LNCaP clone FGC (cell line): ENCODE measurements at regions not wholly inside any gene's neighbourhood (a gene's known extent, or its start where the extent isn't known, plus 50 kb on each side); places are given as distances from the start of the nearest gene placed in this dataset.
"Not testable (repeated sequence)": the region's sequence is repeated elsewhere in the genome, so short reads cannot be mapped to it uniquely, and the experiment has no call there.

Experiments
- DNase-seq: peaks from one replicate; pipeline ENCODE4 v3.0.0-alpha.2; 2011; ENCODE audit warnings: low read depth
- H3K4me3 ChIP-seq: 2 replicates; pipeline ENCODE4 v1.5.1; 2011; ENCODE audit warnings: mild to moderate bottlenecking, low read depth, low read length, control low read depth
- TF ChIP-seq, protein P1 (sequence below): IDR thresholded peaks from 2 replicates; pipeline ENCODE4 v1.5.1; 2012; ENCODE audit warnings: mild to moderate bottlenecking; ENCODE audit not compliant: control insufficient read depth, insufficient read depth; ENCODE audit errors: extremely low read depth

DNA sequence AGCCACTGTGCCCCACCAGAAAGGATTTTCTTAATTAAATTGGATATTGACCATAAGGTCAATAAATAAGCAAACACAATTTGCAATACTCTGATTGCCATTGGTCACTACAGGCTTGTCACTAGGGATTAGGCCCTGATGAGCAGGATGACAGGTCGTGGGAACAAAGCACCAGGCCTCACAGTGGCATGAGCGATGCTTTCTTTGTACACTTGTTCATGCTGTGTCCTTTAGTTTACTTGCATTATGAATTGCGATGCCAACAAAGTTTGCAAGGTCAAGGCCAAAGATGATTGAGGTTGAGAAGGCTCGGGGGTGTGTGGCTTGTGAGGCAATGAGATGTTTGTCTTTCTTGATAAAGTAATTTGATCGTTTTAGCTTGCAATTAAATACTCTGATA is 136.0 kb downstream of the TTC8 start:
- TF ChIP-seq, protein P1, sequence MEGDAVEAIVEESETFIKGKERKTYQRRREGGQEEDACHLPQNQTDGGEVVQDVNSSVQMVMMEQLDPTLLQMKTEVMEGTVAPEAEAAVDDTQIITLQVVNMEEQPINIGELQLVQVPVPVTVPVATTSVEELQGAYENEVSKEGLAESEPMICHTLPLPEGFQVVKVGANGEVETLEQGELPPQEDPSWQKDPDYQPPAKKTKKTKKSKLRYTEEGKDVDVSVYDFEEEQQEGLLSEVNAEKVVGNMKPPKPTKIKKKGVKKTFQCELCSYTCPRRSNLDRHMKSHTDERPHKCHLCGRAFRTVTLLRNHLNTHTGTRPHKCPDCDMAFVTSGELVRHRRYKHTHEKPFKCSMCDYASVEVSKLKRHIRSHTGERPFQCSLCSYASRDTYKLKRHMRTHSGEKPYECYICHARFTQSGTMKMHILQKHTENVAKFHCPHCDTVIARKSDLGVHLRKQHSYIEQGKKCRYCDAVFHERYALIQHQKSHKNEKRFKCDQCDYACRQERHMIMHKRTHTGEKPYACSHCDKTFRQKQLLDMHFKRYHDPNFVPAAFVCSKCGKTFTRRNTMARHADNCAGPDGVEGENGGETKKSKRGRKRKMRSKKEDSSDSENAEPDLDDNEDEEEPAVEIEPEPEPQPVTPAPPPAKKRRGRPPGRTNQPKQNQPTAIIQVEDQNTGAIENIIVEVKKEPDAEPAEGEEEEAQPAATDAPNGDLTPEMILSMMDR, result no peak
- no peak for DNase-seq
- H3K4me3 ChIP-seq, result no peak overlapping the region

DNA sequence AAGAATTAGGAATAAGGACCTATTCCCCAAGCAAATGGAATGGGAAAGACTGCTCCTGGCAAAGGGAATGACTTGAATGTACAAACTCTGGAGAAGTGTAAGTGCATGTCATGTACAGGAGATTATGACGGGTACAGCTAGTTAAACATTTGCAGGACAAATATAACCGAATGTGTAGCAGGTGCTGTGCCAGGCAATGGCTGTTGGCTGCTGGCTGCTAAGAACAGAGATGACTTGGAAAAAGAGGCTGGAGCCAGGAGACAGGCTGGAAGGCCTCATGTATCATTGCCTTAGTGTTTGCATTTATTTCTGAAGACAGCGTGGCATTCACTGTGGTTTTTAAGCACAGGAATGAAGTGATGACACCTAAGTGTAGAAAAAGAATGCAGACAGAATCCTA is 136.8 kb downstream of the TTC8 start:
- TF ChIP-seq, protein P1, result no peak
- H3K4me3 ChIP-seq, result no peak overlapping the region
- peak; percentile 45 for DNase-seq

DNA sequence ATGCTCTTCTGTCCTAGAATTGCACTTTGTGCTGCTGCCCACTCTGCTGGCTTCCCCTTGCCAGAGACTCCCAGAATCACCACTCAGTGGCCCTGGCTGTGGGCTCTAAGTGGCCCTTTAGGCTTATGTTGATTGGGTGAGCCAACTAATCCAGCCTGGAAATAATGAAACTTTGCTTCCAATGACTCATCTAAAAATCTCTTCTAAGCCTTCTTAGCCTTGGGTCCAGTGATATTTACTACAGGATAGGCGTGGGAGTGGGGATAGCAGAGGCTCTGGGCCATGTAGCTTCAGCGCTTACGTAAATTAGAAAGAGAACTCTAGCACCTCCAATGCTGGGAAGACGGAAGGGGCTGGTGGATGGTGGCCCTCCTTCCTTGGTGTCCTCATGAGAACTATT is 137.9 kb downstream of the TTC8 start:
- DNase-seq, result no peak
- TF ChIP-seq, protein P1, result no peak
- H3K4me3 ChIP-seq, result no peak overlapping the region

DNA sequence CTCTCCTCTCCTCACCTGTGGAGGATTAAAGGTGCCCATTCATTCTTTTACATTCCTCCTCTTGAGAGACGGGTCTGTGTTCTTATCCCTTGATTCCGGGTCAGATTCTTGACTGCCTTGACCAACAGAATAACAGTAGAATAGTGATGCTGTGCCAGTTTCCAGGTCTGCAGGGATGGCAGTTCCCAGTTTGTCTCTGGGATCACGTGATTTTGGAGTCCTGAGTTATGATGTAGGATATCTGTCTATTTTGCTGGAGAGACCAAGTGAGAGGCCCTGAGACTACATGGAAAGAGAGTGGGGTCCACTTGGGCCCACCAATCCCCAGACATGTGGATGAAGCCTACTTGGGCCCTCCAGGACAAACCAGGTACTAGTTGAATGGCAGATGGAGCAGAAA is 142.8 kb downstream of the TTC8 start:
- TF ChIP-seq, protein P1, result no peak

DNA sequence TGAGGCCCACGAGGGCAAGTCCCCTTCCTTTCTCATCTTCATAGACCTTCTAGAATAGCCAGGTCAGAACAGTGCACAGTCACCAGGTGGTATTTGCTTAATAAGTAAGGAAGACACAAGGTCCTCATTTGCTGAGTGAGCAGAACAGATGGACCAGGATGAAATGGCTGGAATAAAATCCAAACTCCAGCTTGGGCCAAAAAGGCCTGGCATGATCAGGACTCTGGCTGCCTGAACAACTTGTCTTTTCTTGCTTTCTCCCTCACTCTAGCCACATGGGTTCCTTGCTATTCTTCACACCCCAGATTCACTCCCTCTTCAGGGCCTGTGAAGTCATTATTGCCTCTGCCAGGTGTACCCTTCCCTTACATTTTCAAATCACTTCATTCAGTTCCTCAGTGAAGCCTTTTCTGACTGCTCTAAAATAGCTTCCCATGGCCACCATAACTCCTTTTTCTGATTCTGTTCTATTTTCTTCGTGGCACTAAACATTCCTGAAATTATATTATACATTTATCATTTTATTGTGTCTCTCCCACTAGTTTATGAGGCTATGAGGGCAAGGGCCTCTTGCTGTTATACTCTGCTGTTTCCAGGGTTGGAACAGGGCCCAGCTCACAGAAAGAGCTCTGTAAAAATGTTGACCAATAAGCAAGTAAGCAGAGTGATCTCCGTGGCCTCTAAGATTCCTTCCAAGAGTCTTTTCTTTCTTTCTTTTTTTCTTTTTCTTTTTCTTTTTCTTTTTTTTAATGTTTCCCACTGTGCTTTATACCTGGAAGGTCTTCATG is 150.8 kb downstream of the TTC8 start:
- DNase-seq, result peak; percentile 46

More for the DNA sequence above, 142.8 kb downstream of the TTC8 start:
- H3K4me3 ChIP-seq, result no peak overlapping the region
- no peak for DNase-seq

DNA sequence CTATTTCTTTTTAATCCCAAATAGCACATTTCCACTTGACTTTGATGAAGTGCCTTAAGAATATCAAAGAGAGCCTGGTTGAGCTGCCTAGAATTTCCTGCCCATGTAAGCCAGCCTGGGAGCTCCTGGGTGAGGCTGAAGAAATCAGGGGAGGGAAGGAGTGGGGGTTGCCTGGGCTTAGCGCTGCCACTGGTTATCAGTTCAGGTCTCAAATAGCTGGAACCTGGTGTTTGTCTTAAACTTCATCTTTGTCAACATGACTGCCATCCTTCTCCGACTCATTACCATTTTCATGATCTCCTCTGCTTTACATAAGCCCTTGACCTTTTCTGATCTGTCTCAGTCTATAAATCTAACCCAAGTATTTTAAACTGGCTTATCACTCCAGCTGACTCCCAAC is 151.5 kb downstream of the TTC8 start:
- TF ChIP-seq, protein P1, result no peak
- DNase-seq, result no peak
- H3K4me3 ChIP-seq, result no peak overlapping the region

More for the DNA sequence above, 150.8 kb downstream of the TTC8 start:
- H3K4me3 ChIP-seq, result no peak overlapping the region
- TF ChIP-seq, protein P1, result no peak

DNA sequence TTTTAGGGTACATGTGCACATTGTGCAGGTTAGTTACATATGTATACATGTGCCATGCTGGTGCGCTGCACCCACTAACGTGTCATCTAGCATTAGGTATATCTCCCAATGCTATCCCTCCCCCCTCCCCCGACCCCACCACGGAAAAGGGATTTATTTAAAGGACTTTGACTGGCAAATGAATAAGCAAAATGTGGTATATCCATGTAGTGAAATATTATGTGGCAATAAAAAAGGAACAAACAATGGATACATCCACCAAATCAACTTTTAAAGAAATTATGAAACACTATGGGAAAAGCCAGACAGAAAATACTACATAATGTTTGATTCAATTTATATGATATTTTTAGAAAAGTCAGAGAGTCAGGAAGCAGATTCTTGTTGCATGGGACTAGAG is 156.5 kb downstream of the TTC8 start:
- not testable (repeated sequence) for DNase-seq, H3K4me3 ChIP-seq
